ENCODE measurements at regions not wholly inside any gene's neighbourhood (a gene's known extent, or its start where the extent isn't known, plus 50 kb on each side); places are given as distances from the start of the nearest gene placed in this dataset.

DNA sequence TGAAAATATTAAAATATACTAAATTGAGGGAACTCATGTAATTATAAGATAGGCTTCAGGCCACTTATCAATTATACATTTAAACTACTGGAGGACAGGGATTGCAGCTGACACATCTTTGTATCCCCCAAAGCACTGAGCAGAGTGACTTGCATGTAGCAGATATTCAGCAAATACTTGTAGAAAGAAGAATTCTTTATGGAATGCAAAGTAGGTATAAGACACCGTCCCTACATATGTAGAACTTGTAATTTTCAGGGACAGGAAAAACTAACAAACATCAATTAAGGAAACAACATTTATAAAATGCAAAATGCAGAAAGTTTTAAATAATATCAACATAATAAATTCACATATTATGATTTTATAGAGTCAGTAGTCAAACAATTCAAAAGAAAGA lies 719.2 kb downstream of the OLFM4 start:
- Mint-ChIP-seq H3K9me3 (no peaks in the 10 kb centered on the region), H3K27ac (no peak overlapping the region)

GRCh38 chr13:53749306-53749705 lies 720.7 kb downstream of the OLFM4 start:
- Mint-ChIP-seq H3K4me3 (no peak overlapping the region), H3K9me3 (peaks cover 4% of the 10 kb centered on the region), H3K27ac (no peak overlapping the region), H3K27me3 (no peaks in the 10 kb centered on the region), H3K4me1 (ENCODE audit: unreplicated experiment) (no peaks in the 10 kb centered on the region), H3K36me3 (no peaks in the 10 kb centered on the region)
- DNase-seq (ENCODE audit: extremely low spot score, unreplicated experiment) = no peak
- no peak for TF ChIP-seq CTCF (conservative IDR thresholded peaks at IDR 0.05)

More for the DNA sequence above, 719.2 kb downstream of the OLFM4 start:
- TF ChIP-seq CTCF (conservative IDR thresholded peaks at IDR 0.05) = no peak
- H3K4me3 Mint-ChIP-seq = no peak overlapping the region
- DNase-seq (ENCODE audit: extremely low spot score, unreplicated experiment) = no peak
- no peaks in the 10 kb centered on the region for H3K27me3 Mint-ChIP-seq
- no peaks in the 10 kb centered on the region for H3K36me3 Mint-ChIP-seq
- no peaks in the 10 kb centered on the region for H3K4me1 Mint-ChIP-seq (ENCODE audit: unreplicated experiment)

GRCh38 chr13:53759016-53759415 lies 730.4 kb downstream of the OLFM4 start:
- no peak overlapping the region for H3K27ac Mint-ChIP-seq
- H3K27me3 Mint-ChIP-seq = no peaks in the 10 kb centered on the region
- no peaks in the 10 kb centered on the region for H3K4me1 Mint-ChIP-seq (ENCODE audit: unreplicated experiment)
- no peaks in the 10 kb centered on the region for H3K36me3 Mint-ChIP-seq
- no peaks in the 10 kb centered on the region for H3K9me3 Mint-ChIP-seq
- H3K4me3 Mint-ChIP-seq = no peak overlapping the region
- no peak for DNase-seq (ENCODE audit: extremely low spot score, unreplicated experiment)
- TF ChIP-seq CTCF (conservative IDR thresholded peaks at IDR 0.05) = no peak

DNA sequence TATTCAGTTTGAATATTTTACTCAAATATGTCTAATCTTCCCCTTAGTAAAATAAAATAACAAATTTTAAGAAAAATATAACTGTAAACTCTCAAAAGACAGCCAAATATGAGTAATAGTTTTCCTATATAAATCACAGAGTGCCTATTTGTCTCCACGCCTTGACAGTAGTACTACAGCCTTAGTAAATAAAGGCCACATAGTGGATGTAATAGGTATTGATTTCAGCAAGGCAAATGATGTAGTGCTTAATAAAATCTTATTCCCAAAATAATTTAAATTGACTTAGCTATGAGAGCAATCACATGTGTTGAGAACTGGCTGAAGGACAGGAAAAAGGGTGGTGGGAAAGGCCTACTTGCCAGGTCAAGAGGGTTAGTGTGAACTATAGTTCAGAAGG lies 747.2 kb downstream of the OLFM4 start:
- TF ChIP-seq CTCF (conservative IDR thresholded peaks at IDR 0.05) = peak; percentile 55

GRCh38 chr13:53778937-53779336 lies 750.3 kb downstream of the OLFM4 start:
- Mint-ChIP-seq H3K36me3 (no peaks in the 10 kb centered on the region), H3K4me3 (no peak overlapping the region), H3K27me3 (peaks cover 6% of the 10 kb centered on the region), H3K27ac (no peak overlapping the region), H3K9me3 (no peaks in the 10 kb centered on the region), H3K4me1 (ENCODE audit: unreplicated experiment) (peaks cover 15% of the 10 kb centered on the region)
- DNase-seq (ENCODE audit: extremely low spot score, unreplicated experiment) = no peak
- TF ChIP-seq CTCF (conservative IDR thresholded peaks at IDR 0.05) = peak; percentile 54

More for the DNA sequence above, 747.2 kb downstream of the OLFM4 start:
- H3K9me3 Mint-ChIP-seq = no peaks in the 10 kb centered on the region
- no peak overlapping the region for H3K27ac Mint-ChIP-seq
- peaks cover 5% of the 10 kb centered on the region for H3K27me3 Mint-ChIP-seq
- H3K4me3 Mint-ChIP-seq = no peak overlapping the region
- H3K4me1 Mint-ChIP-seq (ENCODE audit: unreplicated experiment) = peaks cover 8% of the 10 kb centered on the region
- no peak for DNase-seq (ENCODE audit: extremely low spot score, unreplicated experiment)
- H3K36me3 Mint-ChIP-seq = no peaks in the 10 kb centered on the region

DNA sequence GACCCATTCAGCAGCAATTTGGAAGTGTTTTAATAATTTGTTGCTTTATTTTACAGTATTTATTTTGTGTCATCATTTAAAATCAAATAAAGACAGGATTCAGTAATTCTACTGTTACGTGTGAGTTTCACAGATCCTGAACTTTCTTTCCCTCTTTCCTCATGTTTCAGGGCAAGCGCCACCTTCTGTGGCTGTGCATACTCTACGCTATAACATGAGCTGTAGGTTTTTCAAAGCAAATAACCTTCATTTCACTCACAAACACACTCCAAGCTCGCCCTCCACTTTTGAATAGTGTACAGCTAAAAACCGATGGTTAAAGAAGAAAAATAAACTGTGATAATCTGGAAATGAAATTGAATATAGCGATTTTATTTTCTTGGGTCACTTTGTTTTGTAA lies 753.3 kb downstream of the OLFM4 start:
- no peak overlapping the region for H3K27ac Mint-ChIP-seq
- no peaks in the 10 kb centered on the region for H3K36me3 Mint-ChIP-seq
- peaks cover 9% of the 10 kb centered on the region for H3K27me3 Mint-ChIP-seq
- no peak for TF ChIP-seq CTCF (conservative IDR thresholded peaks at IDR 0.05)
- H3K4me3 Mint-ChIP-seq = peak overlapping the region; percentile 63
- H3K9me3 Mint-ChIP-seq = no peaks in the 10 kb centered on the region
- H3K4me1 Mint-ChIP-seq (ENCODE audit: unreplicated experiment) = peaks cover 15% of the 10 kb centered on the region
- DNase-seq (ENCODE audit: extremely low spot score, unreplicated experiment) = no peak
